NCI-H146 treated with DMSO at 0.1 percent for 48 hours (cell line): ENCODE measurements at regions not wholly inside any gene's neighbourhood (a gene's known extent, or its start where the extent isn't known, plus 50 kb on each side); places are given as distances from the start of the nearest gene placed in this dataset.

Experiments
- DNase-seq: peaks from one replicate; lab custom pipeline; 2025; ENCODE audit not compliant: unreplicated experiment; lab: John Stamatoyannopoulos, UW

- no peak for DNase-seq
Observed at GRCh38 chr11:70776914-70777532, 378.7 kb downstream of the CTTN start.

DNA sequence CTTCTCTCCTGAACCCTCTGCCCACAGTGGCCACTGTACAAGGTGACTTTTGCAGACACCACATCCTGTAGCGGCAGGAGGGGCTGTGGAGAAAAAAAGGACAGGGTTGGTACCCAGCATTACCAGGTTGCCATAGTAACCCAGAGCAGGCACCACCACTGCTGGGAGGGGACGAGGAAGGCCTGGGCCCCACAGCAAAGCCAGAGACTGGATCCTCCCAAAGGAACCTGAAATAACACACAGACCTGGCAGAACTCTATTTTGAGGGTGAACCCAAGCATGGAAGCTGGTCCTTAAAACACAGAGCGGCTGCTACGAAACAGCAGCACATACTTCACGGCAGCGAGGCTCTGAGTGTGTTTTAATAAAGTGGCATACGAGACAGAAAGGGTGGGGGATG is 380.6 kb downstream of the CTTN start:
- no peak for DNase-seq

- DNase-seq: no peak
Observed at GRCh38 chr11:70779433-70780245, 381.3 kb downstream of the CTTN start.

DNA sequence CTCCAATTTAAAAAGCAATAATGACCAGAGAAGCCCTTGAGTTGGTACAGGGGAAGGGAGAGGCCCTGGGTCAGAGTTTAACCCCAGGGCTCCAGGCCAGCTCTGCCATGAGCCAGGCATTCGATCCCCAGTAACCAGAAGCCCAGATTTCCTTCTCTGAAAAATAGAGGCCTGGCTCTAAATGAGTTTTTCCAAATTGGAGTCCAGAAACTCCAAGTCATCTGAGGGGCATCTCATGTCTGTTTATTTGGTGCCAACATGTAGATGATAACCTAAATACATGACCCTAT is 381.9 kb downstream of the CTTN start:
- no peak for DNase-seq

GRCh38 chr11:70782401-70782913 is 384.1 kb downstream of the CTTN start:
- DNase-seq: peak; percentile 60

- DNase-seq: no peak
Observed at GRCh38 chr11:70783356-70783755, 385.0 kb downstream of the CTTN start.

GRCh38 chr11:70783821-70784220 is 385.5 kb downstream of the CTTN start:
- no peak for DNase-seq

DNA sequence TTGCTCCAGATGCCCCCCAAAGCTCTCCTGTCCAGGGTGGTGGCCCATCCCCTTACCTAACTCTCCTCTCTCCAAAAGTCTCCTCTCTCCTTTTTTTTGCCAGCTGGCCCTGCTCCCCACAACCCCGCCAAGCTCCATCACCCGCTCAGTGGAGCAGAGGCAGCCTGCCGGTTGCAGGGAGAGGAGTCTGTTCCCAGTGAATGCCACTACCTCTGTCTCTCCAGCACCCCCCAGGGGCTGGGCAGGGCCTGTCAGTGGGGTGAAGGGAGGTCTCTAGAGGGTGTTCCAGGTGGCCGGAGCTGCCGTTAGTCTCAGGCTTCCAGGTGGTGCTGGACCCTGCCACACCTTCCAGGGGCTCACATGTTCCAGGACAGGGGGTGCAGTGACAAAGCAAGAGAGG is 387.0 kb downstream of the CTTN start:
- no peak for DNase-seq

GRCh38 chr11:70786021-70786665 is 387.8 kb downstream of the CTTN start:
- DNase-seq: no peak

- DNase-seq: peak; percentile 30
Observed at GRCh38 chr11:70788248-70789022, 390.1 kb downstream of the CTTN start.

DNA sequence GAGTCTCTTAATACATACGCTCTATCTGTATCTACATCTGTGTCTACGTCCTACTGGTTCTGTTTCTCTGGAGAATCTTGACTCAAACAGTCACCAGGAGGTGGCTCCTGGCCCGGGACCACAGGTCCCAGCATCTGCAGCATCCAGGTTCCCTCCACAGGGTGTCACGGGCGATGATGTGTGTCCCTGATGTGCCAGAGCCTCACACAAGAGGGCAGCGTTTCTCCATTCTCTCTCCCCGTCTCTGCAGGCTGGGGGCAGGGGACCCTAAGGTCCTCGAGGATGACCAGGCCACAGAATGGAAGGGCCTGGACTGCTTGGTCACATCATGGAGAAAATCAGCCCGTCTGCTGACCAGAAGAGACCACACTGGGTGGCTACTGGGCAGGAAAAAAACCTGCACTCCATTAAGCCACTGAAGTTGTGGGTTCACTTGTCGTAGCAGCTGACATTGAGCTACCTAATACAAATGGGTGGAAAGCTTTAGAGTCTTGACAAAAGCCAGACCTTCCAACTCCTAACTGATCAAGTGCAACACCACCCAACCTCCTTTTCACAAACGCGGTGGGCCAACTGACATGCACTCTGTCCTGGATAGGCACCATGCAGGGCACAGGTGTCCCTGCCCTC is 392.5 kb downstream of the CTTN start:
- DNase-seq: no peak

GRCh38 chr11:70796648-70797227 is 398.4 kb downstream of the CTTN start:
- no peak for DNase-seq

DNA sequence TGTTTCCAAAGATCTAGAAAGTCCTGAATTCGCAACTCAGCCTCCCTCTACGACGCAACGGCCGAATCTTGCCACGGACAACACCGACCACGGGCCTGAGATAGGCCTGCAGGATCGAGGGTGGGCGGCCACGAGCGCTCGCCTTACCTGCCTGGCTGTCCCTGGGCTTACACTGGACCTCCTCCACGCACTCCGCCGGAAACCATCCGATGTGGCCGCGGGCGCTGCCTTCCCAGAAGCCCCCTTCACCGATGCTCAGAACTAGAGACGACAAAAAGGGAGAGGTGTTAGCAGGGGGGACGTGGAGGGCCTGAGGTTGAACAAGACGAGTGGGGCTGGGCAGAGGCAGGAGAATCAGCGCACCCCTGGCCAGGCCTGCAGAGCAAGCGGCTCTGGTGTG is 400.0 kb downstream of the CTTN start:
- no peak for DNase-seq

- DNase-seq: no peak
Observed at GRCh38 chr11:70799386-70799785, 401.1 kb downstream of the CTTN start.

DNA sequence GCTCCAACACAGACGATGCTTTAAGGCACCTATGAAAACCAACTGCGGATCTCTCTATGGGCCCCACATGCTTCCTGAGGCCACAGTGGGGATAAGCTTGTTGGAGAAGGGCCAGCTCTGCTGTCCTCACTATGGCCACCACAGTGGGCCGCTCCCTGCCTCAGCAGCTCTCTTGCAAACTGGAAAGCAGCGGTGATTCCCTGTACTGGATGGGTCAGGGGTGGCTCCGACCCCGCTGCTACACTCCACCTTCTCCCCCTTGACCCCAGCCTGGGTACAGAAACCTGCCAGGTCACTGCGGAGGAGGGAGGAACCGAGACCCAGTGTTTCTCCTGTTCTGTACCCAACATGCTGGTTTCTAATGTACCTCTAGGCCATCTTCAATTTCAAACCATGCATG is 403.9 kb downstream of the CTTN start:
- DNase-seq: no peak

DNA sequence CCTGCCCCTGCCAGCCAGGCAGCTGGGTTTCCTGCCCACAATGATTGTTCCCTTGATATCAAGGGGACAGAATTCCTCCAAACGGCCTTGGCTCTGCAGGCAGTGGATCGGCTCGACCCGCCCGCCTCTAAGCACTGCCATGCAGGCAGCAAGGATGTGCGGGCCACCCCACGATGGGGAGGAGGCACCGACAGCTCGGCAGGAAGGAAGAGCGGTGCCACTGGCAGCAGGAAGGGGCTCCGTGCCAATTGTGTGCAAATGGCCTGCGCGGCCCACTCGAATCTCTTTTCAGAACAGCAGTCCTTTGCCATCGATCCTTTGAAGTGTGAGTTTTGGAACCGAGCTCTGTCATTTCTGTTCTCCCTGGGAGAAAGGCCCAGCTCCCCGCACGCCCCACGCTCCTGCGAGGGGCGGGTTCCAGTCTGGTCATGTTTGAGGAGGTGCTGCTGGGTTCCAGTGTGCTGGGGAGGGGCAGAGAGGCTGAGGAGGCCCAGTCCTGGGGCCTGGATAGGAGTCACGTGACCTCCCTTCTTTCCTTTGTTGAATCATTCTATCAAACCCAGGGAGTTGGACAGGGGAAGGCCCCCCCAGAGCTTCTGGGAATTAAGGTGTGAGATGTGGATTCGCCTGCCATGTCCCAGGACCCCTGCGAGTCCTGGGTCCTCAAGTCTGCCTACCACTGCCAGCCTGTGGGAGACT is 406.0 kb downstream of the CTTN start:
- no peak for DNase-seq

DNA sequence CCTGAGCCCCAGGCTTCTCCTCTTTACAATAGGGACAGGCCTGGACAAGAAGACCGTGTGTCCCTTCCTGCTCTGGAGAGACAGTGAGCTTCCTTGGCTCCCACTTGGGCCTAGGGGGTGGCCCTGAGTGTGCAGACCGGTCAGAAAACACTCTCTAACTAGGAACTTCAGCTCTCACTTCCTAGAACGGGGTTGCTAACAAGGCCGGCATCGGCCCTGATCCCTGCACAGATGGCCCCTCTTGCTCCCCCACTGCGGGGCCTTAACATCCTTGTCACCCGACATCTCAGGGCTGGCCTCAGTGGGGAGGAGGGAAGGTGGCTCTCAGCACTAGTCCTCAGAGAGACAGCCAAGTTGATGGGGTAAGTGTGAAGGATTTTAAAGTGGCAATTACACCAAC is 406.9 kb downstream of the CTTN start:
- DNase-seq: no peak

- DNase-seq: no peak
Observed at GRCh38 chr11:70805971-70806370, 407.6 kb downstream of the CTTN start.

GRCh38 chr11:70806461-70807194 is 408.3 kb downstream of the CTTN start:
- no peak for DNase-seq
